Tibial nerve (tissue), 3 donors: ENCODE measurements at regions not wholly inside any gene's neighbourhood (a gene's known extent, or its start where the extent isn't known, plus 50 kb on each side); places are given as distances from the start of the nearest gene placed in this dataset.

Experiments
- POLR2A ChIP-seq, 2 donors: fragments of 450-650 bp; IDR thresholded peaks; one replicate each; pipeline ENCODE4 v1.6.1; 2017; ENCODE audit warnings: antibody characterized with exemption in 2 of 2, mild to moderate bottlenecking in 2 of 2, moderate library complexity in 2 of 2
- TF ChIP-seq, protein P1 (sequence below), 5 experiments: fragments of 200-600 bp in 3 of 5; fragments of 450-650 bp in 2 of 5; sonication (generic) in 3 of 5; IDR thresholded peaks; one replicate each; pipeline ENCODE4 v1.5.1; 2016 to 2019; ENCODE audit warnings: antibody characterized with exemption in 5 of 5, mild to moderate bottlenecking in 3 of 5, moderate library complexity in 2 of 5

DNA sequence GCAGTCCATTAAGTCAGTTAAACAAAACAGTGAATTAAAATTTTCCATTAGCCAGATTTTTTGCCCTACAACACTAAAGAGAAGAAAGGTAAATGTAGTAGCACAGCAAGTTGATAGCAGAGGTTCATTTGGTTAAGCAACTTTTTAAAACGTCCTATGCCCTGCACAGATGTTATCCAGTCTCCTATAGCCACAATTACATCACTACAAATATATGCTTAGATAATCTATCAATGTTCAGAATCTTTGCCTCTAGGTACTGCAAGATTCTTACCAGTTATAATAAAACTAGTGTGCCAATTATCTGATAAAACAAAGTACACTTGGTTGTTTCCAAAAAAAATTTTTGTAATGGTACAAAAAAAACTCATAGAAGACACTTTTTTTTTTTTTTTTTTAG is 175.5 kb upstream of the MYO3A start:
- TF ChIP-seq, protein P1, sequence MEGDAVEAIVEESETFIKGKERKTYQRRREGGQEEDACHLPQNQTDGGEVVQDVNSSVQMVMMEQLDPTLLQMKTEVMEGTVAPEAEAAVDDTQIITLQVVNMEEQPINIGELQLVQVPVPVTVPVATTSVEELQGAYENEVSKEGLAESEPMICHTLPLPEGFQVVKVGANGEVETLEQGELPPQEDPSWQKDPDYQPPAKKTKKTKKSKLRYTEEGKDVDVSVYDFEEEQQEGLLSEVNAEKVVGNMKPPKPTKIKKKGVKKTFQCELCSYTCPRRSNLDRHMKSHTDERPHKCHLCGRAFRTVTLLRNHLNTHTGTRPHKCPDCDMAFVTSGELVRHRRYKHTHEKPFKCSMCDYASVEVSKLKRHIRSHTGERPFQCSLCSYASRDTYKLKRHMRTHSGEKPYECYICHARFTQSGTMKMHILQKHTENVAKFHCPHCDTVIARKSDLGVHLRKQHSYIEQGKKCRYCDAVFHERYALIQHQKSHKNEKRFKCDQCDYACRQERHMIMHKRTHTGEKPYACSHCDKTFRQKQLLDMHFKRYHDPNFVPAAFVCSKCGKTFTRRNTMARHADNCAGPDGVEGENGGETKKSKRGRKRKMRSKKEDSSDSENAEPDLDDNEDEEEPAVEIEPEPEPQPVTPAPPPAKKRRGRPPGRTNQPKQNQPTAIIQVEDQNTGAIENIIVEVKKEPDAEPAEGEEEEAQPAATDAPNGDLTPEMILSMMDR (IDR thresholded peaks at IDR 0.05): no peak
- no peak for TF ChIP-seq POLR2A (IDR thresholded peaks at IDR 0.05)
